ENCODE measurements at regions not wholly inside any gene's neighbourhood (a gene's known extent, or its start where the extent isn't known, plus 50 kb on each side); places are given as distances from the start of the nearest gene placed in this dataset.
"Not testable (repeated sequence)": the region's sequence is repeated elsewhere in the genome, so short reads cannot be mapped to it uniquely, and the experiment has no call there.

DNA sequence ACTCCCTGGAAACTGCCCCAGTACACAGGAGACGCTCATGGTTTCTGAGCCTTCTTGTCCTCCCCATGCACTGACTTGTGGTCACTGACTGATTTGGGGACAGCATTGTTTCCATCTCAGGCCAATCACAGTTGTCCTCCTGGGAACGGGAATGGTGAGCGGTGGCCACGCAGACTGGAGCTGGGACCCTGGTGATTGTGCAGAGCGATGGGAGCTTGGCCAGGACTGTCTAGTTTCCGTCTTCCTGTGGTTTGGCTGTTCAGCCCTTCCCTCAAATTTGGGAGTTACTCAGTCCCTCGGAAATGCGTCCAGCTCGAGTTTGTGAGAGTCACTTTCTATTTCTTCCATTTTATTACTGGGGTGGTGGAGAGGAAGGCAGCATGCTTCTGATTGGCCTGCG is 250.9 kb downstream of the ACTR3B start:
- DNase-seq, result no peak

DNA sequence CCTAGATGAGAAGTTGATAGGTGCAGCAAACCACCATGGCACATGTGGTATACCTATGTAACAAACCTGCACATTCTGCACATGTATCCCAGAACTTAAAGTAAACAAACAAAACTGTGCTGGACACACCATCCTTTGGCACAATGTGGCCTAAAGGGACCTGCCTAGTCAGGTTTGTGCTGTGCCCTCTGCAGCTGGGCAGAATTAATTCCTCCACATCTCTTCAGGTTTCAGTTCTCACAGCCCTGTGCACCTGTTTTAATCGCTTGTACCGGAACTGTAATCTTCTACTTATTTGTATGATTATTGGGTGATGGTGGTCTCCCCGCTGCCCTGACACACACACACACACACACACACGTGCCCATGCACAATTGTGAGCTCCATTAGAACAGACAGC is 252.7 kb downstream of the ACTR3B start:
- no peak for DNase-seq

DNA sequence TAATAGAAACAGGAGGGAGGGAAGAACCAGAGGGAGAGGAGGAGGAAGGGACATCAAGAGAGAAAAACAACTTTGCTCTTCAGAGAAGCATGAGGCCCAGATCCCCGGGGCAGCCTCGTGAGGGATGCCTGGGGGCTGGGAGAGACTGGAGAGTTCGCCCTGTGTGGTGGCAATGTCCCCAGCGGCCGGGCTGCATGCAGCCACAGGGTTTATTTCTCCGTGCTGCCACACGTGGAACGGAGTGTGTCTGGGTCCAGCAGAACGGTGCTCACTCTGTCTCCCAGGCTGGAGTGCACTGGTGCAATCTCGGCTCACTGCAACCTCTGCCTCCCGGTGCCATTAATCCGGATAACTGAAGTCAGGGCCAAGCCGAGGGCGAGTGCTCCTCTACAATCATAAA is 257.7 kb downstream of the ACTR3B start:
- no peak for DNase-seq

DNA sequence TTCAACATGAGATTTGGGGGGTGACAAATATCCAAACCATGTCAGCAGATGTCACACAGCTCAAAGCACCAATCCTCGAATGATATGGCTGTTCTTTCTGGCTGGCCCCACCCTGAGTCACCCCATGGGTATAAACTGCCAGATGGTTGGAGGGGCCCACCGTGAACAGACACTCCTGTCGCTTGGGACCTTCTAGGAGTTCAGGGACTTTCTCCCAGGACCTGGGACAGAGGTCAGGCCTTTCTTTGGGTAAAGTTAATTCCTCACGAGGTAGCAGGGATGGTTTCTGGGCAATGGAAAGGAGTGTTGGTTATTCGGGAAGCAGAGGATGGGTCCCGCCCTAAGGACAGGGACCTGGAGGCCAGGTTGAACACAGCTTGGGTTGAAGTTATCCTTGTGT is 262.0 kb downstream of the ACTR3B start:
- DNase-seq, result no peak

DNA sequence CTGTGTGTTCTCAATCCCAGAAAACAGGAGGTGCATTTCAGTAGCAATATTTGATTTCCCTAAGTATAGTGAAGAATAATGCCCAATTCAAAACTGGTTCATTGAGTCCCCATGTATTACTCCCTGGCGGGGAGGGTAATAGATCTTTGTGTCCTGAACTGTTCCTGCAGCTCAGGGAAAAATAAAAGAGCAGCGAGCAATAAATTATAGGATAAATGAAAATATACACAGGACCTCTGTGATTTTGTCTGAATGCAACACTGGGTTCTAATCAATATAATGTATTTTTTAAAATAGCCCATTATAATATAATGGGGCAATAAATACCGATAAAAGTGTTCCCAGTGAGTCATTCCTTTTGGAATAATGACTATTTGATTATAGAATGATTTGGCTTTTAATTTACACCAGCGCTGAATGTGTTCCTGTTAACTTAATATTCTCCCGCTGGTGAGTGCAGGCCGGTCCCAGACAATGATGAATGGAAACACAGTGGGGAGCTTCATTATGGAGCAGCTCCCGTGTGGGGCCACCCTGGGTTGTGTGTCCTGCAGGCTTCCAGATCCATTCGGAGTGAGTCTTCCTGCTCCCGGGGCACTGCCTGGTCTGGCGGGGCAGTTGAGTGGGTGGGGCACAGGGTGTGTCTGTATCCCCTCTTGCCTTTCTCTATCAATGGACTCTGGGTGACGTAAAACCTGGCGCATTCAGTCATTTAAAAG is 263.1 kb downstream of the ACTR3B start:
- DNase-seq, result no peak

DNA sequence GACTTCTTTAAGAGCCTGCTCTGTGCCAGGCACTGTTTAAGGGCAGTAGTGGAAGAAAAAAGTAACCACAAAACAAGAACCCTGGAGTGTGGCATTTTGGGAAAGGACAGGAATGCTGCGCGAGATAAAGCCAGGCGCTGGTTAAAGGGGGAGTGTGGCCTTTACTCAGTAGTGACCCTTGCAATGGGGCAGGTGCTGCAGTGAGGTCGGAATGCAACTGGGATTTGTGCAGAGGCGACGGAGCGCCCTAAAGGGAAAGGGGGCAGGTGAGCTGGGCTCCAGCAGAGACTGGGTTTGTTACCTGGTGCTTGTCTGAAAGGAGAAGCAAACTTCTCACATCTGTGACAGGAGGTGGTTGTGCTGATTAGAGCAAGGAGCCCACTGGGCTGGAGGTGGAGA is 263.6 kb downstream of the ACTR3B start:
- no peak for DNase-seq

DNA sequence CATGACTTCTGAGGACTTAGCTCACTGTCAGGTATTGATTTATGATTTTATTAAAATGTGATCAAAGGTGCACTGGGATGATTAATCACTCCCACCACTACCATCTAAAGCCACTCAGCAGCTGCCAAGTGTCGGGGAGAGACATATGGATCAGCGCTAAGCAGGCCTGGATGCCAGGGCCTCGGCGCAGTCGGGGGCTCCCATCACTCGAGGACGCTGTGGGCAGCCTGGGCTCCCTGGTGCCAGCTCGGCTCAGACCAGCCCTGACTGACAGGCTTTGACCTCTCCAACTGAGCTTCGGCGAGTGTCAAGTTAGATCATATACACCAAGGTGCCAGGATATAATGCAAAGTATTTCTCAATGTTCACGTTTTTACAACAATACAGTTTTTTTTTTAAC is 267.7 kb downstream of the ACTR3B start:
- no peak for DNase-seq

DNA sequence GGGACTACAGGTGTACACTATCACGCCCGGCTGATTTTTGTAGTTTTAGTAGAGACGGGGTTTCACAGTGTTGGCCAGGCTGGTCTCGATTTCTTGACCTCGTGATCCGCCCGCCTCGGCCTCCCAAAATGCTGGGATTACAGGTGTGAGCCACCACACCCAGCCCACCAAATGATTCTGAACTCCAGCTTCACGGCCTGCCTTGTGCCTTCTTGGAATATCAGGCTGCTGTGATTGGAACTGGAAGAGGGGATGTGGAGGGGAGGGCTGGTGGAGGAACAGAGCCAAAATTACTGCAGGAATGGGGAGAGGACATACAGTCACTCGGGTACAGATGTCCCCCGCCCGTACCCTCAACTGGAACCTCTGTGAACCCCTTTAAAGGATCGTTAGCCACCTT is 268.4 kb downstream of the ACTR3B start:
- no peak for DNase-seq

DNA sequence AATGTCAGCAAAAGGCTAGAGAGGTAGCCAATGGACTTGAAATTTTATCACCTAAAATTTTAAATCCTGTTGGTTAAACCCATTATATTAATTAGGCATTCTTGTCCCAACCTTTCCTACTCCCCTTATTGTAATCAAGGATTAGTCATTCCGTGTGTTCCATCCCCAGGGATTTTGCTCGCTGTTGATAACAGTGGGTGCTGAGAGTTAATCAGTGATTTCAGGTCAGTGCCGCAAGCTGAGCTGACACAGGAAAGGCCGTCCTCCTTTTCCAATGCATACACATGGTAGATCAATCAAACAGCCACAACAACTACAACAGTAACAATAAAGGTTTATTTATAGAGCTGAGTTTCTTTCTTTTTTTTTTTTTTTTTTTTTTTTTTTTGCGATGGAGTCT is 271.4 kb downstream of the ACTR3B start:
- DNase-seq, result no peak

DNA sequence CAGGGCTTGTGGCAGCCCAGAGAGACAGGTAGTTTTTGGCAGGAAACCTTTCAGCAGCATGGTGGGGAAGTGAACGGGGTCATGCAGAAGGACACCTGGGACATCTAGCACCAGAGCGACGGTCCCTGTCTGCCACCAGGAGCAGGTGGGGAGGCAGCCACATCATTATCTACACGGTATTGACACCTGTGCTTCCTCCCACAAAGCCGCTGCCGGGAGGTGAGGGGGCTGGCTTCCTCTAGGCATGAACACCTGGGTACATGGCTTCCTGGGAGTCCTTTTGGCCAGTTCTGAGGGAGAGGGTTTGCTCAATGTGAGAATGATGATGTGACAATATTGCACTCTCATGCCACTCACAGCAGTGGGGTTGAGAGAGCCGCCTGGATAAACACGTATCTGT is 275.2 kb downstream of the ACTR3B start:
- DNase-seq, result no peak

DNA sequence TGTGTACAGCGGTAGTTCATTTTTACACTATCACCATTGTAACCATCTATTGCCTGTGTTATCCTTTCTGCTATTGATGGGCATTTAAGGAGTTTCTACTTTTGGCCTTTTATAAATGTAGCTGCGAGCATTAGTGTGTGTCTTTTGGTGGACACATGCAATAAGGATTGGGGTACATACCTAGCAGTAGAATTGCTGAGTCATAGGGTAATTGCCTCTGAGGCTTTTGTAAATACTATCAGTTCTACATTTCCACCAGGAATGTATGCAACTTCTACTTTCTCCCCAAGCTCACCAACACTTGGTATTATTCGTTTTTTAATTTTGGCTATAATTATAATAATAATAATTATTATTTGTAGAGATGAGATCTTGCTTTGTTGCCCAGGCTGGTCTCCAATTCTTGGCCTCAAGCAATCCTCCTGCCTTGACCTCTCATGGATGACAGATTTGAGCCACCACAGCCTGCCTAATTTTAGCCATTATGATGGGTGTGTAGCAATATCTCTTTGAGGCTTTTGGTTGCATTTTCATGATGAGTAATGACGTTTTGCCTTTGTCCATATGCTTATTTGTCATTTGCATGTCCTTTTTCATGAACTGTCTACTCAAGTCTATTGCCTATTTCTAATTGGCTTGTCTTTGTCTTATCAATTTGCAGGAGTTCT is 277.0 kb downstream of the ACTR3B start:
- DNase-seq, result no peak

DNA sequence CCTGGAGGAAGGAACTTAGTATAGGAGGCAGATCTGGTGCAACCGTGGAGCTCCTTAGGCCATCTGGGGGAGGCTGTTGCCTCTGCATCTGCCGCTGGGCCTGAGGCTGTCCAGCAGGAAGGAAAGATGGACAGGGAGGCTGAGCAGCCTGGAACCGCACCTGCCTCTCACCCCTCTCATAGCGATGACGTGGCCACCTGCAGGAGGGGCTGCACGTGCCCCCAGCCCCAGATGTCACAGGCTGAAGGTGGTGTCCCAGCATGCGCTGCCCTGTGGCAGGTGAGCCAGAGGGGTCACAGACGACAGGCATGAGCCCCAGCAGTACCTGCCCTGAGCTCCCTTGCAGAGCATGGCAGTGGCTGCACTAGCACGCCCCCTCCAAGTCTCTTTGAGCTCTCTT is 283.9 kb downstream of the ACTR3B start:
- no peak for DNase-seq

DNA sequence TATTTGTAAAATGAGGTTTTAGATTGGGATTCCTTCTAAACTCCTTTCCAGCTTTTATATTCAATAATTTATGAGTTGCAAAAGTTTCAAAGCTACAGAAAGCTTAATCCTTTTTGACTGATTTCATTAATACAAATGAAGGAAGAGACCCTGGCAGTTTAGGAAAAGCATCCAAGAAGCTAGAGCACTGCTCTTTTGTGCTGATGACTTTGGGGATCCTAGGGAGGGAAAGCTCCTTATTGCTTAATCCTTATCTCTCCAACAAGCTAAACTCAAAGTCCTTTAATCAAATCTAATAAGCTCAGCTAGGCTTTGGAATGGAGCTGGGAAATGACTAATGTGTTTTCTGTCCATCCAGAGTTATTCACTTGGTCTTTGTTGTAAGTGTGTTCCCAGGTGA is 285.4 kb downstream of the ACTR3B start:
- DNase-seq, result no peak

DNA sequence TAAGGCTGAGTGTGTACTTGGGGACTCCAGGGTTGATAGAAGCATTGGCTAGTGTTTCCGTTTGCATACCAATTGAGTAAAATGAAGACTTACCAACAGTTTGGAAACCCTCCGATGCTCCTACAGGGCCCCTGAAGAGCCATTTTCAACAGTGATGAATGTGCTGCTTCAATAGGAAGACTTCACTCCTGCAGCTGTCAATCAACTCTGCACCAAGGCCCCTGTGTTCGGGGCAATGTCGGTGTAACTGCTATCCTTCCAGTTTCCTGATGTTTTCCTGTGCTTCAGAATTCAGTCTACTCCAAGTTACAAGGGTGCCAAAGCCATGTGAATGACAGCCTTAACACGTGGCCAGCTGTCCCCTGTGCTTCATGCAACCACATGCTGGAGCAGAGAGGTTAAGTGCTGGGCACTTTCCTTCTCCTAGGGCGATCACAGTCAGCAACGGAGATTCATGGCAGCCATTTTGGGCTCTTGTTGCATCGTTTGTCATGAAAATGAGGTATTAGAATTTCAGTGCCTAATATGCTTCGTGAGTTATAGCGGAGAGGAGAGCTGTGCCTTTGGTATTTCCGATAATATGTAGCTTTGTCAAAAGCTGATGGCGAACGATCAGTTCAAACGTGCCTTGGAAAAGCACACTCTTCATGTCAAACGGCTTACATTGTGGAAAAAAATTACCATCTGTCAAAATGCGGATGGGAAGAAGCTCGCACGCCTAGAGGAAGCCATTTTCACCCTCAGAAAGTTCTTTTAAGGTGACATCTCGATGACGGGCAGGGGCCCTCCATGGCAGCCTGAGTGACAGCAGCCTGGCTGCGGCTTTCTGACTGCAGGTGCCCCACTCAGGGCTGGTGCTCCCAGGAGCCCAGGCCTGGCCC is 287.8 kb downstream of the ACTR3B start:
- no peak for DNase-seq

DNA sequence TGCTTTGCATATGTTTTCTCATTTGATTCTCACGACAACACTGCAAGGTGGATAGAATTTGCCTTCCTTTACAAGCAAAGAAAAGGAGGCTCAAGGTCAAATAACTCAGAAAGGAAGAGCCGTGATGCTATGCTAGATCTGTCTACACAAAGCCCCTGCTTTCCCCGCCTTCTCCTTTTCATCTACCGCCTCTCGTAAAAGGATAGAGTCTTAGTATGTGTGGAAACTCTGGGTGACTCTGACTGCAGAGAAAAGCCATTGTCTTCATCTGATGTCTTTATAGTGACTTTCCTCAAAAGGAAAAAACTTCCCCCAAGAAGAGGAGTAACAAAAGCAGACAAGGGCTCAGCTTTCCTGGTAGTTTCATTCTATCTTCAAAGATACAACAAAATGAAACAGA is 292.7 kb downstream of the ACTR3B start:
- DNase-seq, result no peak

DNA sequence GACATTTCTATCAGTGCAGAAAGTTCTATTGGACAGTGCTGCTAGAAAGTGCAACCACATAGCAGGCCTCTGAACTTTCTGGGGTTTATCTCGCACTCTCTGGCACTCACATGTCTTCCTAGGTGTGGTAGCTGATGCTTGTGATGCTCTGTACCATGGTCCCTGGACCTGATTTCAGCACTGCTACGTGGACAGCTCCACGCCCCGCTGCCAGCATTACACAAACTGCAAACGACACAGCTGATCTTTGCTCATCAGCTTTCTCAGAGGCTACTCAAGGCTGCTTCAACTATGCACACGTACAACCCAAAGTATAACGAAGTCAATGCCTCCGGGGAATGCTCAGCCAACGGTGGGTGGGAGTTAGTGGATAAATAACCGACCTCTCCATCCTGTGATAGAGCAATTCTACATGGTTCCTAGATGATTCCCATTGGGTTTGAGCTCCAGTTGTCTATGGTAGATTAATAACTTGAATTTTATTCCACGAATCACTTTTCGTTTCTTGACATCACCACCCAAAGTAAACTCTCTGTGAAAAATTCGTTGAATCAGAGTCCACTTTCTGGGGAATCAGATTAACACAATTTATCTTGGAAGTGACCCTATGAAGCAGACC is 302.5 kb downstream of the ACTR3B start:
- peak; percentile 11 for DNase-seq

DNA sequence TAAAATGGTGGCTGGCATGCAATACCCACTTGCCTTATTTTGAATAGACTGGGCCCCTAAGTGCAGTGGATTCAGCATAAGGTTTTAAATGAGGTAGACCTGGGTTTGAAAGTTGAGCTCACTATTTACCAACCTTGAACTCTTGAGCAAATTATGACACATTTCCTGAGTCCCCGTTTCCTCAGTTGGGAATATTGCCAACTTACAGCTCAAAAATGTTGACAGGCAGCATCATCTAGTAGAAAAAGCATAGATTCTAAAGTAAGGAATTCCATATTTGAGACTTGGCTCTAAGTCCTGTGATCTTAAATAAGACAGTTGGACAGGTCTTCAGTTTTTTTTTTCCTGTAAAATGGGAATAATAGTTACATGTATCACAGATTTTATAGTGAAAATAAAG is 305.5 kb downstream of the ACTR3B start:
- no peak for DNase-seq

DNA sequence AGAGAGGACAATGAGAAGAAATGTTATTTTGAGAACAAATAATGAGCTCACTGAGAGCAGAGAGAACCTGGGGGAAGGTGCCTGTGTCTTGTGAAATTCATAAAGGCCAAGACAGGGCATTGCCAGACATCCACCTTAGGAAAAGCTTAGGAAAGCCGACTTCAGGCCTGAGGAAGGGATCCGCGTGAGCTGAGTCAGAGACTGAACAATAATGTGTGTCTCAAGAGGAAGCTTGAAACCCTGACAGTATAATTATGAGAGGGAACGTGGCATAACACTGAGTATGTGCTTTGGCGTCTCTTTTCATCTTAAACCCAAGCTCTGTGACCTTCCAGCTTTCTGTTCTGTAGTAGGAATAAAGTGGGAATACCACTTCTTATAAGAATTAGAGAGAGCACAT is 307.2 kb downstream of the ACTR3B start:
- no peak for DNase-seq

DNA sequence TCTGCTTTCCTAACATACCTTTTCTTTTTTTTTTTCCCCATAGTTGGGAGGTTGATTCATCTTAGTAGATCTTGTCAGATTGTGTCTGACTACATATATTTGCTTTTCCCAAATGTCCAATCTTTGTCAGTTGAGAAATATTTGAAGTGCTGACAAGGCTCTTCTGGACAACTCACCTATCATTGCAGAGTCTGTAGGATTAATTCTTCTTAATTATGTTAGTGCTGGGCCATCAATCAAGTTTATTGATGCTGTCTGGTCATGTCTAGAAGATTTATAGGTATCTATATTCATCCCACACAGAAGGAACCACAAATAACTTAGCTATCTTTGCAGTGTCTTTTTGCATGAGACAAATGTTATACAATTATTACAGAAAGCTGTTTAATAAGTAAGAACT is 310.6 kb downstream of the ACTR3B start:
- no peak for DNase-seq

DNA sequence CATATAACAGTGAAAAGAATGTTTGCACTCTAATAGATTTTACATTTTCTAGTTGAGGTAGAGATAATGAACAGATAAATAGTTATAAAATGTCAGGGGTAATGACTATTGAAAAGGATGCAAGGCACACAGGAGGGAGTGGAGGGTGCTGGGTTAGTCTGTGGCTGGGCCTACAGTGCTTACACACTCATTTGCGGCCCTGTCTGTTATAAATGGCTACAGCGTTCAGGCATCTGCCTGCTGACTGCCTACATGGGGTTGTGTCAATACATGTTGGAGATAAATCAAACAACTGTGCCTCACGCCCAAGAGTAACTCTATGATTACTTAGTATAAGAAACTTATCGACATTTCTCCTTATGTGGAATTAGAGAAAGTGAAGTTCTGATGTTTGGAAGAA is 313.3 kb downstream of the ACTR3B start:
- no peak for DNase-seq

DNA sequence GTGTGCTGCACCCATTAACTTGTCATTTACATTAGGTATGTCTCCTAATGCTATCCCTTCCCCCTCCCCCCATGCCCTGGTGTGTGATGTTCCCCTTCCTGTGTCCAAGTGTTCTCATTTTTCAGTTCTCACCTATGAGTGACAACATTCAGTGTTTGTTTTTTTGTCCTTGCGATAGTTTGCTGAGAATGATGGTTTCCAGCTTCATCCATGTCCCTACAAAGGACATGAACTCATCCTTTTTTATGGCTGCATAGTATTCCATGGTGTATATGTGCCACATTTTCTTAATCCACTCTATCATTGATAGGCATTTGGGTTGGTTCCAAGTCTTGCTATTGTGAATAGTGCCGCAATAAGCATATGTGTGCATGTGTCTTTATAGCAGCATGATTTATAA is 316.7 kb downstream of the ACTR3B start:
- DNase-seq, result not testable (repeated sequence)

DNA sequence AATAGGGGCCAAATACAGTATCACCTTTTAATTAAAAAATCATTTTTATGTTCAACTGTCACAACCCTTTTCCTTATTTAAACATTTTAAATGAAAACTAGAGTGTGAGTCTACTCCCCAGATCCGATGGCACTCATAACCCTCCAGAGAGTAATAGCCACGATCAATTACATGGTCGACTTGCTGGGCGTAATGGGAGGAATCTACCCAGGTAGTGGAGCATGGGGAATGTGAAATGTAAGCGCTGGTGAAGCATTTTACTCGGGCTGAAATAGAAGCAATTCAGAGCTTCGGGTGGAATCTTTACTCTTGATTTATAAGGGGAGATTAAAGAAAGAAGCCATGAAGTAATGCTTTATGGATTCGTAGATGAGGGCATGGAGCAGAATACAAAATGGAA is 321.9 kb downstream of the ACTR3B start:
- no peak for DNase-seq

DNA sequence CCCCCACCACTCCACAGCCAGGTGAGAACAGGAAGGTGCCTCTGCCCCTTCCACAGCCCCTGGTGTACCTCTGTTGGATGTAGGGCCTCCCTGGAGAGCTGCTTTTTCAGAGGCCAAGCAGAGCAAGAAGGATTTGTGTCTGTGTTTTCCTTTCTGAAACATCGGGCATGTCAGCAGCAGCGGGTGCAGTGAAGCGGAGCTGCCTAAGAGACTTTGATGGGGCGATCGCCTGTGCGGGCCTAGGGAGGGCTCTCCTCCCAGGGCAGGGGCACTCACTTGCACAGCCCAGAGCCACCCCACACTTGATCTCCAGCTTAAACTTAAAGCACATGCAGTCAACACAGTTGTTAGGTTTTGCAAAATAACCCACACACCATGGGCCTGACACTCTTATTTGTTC is 324.7 kb downstream of the ACTR3B start:
- DNase-seq, result no peak

Measured in muscle of arm (tissue), 1 donor.